ENCODE measurements at regions not wholly inside any gene's neighbourhood (a gene's known extent, or its start where the extent isn't known, plus 50 kb on each side); places are given as distances from the start of the nearest gene placed in this dataset.

DNA sequence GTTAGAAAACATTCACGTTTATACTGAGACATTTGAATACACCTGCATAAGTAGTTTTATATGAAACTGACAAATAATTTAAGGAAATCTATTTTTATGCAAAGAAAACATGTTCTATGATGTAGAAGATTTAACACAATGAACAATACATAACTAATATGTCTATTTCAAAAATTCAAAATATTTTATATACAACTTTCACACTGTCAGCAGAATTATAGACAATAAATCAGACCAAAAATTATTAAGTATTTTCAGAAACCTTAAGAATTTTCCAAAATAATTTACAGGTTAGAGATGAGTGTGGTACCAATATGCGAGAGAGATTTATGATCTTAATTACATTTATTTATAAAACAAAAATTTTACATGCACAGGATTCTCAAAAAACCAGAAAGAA is 1561.0 kb upstream of the ZEB2 start:
- BruUV-seq (replicated peaks), result no TSS peak
- intact Hi-C loops (cut with micrococcal nuclease), result no loop called here
- no peaks in the 10 kb centered on the region for H3K27me3 ChIP-seq (ENCODE audit: insufficient read depth, low read length)
- ChIA-PET POLR2A (no interaction called here), RAD21 (ENCODE audit: low non-redundant PET in 1 of 2, low total read pairs in 2 of 2, uncharacterized antibody in 2 of 2, unreplicated experiment in 2 of 2) (no interaction called here), CTCF (no interaction called here)
- 0 out of 2 replicates have a peak, but pooled peaks cover 4% of the 10 kb centered on the region for H3K9me2 ChIP-seq (ENCODE audit: insufficient read depth)
- H3K4me3 ChIP-seq (replicated peaks in 1 of 2; ENCODE audit: low read depth in 1 of 2, low read length in 2 of 2), result no peak overlapping the region
- no peaks in the 10 kb centered on the region for H3K79me2 ChIP-seq (ENCODE audit: insufficient read depth, low read length)
- H3K4me1 ChIP-seq (ENCODE audit: control insufficient read depth in 1 of 2, insufficient read depth in 2 of 2, low read length in 2 of 2), result no peaks in the 10 kb centered on the region
- no peak overlapping the region for H2AFZ ChIP-seq (ENCODE audit: low read depth, low read length, poor library complexity, severe bottlenecking)
- ATAC-seq (no peak), DNase-seq (ENCODE audit: low read depth, low spot score) (no peak)
- TF ChIP-seq FOSL1 (IDR thresholded peaks at IDR 0.05; ENCODE audit: low read depth) (no peak), SIN3A (IDR thresholded peaks at IDR 0.05; ENCODE audit: low read depth) (no peak), ELF1 (IDR thresholded peaks at IDR 0.05; ENCODE audit: borderline replicate concordance, low read depth) (no peak), TCF7L2 (IDR thresholded peaks at IDR 0.05; ENCODE audit: borderline replicate concordance, extremely low read depth, insufficient read depth, insufficient read length) (no peak), POLR2A (IDR thresholded peaks at IDR 0.05; ENCODE audit: borderline replicate concordance, extremely low read depth, insufficient read depth, insufficient read length) (no peak), JUND (IDR thresholded peaks at IDR 0.05) (no peak)
- TF ChIP-seq, protein P1, sequence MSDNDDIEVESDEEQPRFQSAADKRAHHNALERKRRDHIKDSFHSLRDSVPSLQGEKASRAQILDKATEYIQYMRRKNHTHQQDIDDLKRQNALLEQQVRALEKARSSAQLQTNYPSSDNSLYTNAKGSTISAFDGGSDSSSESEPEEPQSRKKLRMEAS (IDR thresholded peaks at IDR 0.05), result no peak
- no peak overlapping the region for H3K4me2 ChIP-seq (ENCODE audit: low read length)
- H3K9ac ChIP-seq (ENCODE audit: low read length), result no peak overlapping the region
- no peaks in the 10 kb centered on the region for H3K36me3 ChIP-seq (ENCODE audit: control insufficient read depth in 1 of 2, insufficient read depth in 2 of 2, low read length in 2 of 2)
- no peaks in the 10 kb centered on the region for H4K20me1 ChIP-seq (ENCODE audit: insufficient read depth)
- no peak overlapping the region for H3K27ac ChIP-seq (ENCODE audit: low read depth, low read length)
- H3K9me3 ChIP-seq (ENCODE audit: control insufficient read depth in 1 of 2, insufficient read depth in 1 of 2, low read depth in 1 of 2, low read length in 2 of 2), result no peaks in the 10 kb centered on the region

DNA sequence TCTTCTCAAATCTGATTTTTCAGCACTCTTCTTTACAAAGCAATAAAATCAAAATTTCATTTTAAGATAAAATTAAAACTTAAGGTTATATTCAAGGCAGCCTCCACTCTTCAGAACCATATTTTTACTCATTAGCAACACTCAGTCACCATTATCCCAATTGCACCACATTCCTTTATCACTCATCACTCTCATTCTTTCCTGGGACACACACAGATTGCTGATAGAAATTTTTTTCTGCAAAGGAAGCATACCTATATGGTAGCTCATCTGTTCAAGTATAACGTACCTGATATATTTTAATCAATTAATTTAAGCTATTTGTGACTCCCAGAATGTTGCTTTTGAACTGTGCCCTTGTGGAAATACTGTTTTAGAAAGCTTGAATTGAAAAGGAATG is 1559.3 kb upstream of the ZEB2 start:
- no peaks in the 10 kb centered on the region for H4K20me1 ChIP-seq (ENCODE audit: insufficient read depth)
- intact Hi-C loops (cut with micrococcal nuclease), result no loop called here
- no peaks in the 10 kb centered on the region for H3K9me3 ChIP-seq (ENCODE audit: control insufficient read depth in 1 of 2, insufficient read depth in 1 of 2, low read depth in 1 of 2, low read length in 2 of 2)
- no peak overlapping the region for H3K9ac ChIP-seq (ENCODE audit: low read length)
- H3K9me2 ChIP-seq (ENCODE audit: insufficient read depth), result 0 out of 2 replicates have a peak, but pooled peaks cover 4% of the 10 kb centered on the region
- no peak overlapping the region for H3K27ac ChIP-seq (ENCODE audit: low read depth, low read length)
- no peak overlapping the region for H3K4me3 ChIP-seq (replicated peaks in 1 of 2; ENCODE audit: low read depth in 1 of 2, low read length in 2 of 2)
- RAD21 ChIA-PET (ENCODE audit: low non-redundant PET in 1 of 2, low total read pairs in 2 of 2, uncharacterized antibody in 2 of 2, unreplicated experiment in 2 of 2), result no interaction called here
- H3K4me2 ChIP-seq (ENCODE audit: low read length), result no peak overlapping the region
- no peaks in the 10 kb centered on the region for H3K4me1 ChIP-seq (ENCODE audit: control insufficient read depth in 1 of 2, insufficient read depth in 2 of 2, low read length in 2 of 2)
- H3K36me3 ChIP-seq (ENCODE audit: control insufficient read depth in 1 of 2, insufficient read depth in 2 of 2, low read length in 2 of 2), result no peaks in the 10 kb centered on the region
- DNase-seq (ENCODE audit: low read depth, low spot score), result no peak
- H3K27me3 ChIP-seq (ENCODE audit: insufficient read depth, low read length), result no peaks in the 10 kb centered on the region
- H3K79me2 ChIP-seq (ENCODE audit: insufficient read depth, low read length), result no peaks in the 10 kb centered on the region
- CTCF ChIA-PET, result no interaction called here
- BruUV-seq (replicated peaks), result no TSS peak
- no peak for ATAC-seq
- H2AFZ ChIP-seq (ENCODE audit: low read depth, low read length, poor library complexity, severe bottlenecking), result no peak overlapping the region
- POLR2A ChIA-PET, result no interaction called here
- TF ChIP-seq, protein P2, sequence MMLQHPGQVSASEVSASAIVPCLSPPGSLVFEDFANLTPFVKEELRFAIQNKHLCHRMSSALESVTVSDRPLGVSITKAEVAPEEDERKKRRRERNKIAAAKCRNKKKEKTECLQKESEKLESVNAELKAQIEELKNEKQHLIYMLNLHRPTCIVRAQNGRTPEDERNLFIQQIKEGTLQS (IDR thresholded peaks at IDR 0.05), result no peak
- no peak for TF ChIP-seq YY1 (IDR thresholded peaks at IDR 0.05; ENCODE audit: extremely low read depth, insufficient replicate concordance, low read depth, low read length)
- TF ChIP-seq SRF (IDR thresholded peaks at IDR 0.05; ENCODE audit: low read depth), result no peak
- TF ChIP-seq RAD21 (IDR thresholded peaks at IDR 0.05; ENCODE audit: low read depth), result no peak
- TF ChIP-seq POLR2A (IDR thresholded peaks at IDR 0.05; ENCODE audit: borderline replicate concordance, extremely low read depth, insufficient read depth, insufficient read length), result no peak
- TF ChIP-seq, protein P3, sequence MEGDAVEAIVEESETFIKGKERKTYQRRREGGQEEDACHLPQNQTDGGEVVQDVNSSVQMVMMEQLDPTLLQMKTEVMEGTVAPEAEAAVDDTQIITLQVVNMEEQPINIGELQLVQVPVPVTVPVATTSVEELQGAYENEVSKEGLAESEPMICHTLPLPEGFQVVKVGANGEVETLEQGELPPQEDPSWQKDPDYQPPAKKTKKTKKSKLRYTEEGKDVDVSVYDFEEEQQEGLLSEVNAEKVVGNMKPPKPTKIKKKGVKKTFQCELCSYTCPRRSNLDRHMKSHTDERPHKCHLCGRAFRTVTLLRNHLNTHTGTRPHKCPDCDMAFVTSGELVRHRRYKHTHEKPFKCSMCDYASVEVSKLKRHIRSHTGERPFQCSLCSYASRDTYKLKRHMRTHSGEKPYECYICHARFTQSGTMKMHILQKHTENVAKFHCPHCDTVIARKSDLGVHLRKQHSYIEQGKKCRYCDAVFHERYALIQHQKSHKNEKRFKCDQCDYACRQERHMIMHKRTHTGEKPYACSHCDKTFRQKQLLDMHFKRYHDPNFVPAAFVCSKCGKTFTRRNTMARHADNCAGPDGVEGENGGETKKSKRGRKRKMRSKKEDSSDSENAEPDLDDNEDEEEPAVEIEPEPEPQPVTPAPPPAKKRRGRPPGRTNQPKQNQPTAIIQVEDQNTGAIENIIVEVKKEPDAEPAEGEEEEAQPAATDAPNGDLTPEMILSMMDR (IDR thresholded peaks at IDR 0.05 in 2 of 3, conservative IDR thresholded peaks at IDR 0.05 in 1 of 3; ENCODE audit: borderline replicate concordance in 1 of 3, insufficient read depth in 1 of 3, low read depth in 2 of 3, low read length in 2 of 3), result no peak
- no peak for TF ChIP-seq EGR1 (IDR thresholded peaks at IDR 0.05; ENCODE audit: low read depth)
- no peak for TF ChIP-seq SIN3A (IDR thresholded peaks at IDR 0.05; ENCODE audit: low read depth)
- TF ChIP-seq, protein P4, sequence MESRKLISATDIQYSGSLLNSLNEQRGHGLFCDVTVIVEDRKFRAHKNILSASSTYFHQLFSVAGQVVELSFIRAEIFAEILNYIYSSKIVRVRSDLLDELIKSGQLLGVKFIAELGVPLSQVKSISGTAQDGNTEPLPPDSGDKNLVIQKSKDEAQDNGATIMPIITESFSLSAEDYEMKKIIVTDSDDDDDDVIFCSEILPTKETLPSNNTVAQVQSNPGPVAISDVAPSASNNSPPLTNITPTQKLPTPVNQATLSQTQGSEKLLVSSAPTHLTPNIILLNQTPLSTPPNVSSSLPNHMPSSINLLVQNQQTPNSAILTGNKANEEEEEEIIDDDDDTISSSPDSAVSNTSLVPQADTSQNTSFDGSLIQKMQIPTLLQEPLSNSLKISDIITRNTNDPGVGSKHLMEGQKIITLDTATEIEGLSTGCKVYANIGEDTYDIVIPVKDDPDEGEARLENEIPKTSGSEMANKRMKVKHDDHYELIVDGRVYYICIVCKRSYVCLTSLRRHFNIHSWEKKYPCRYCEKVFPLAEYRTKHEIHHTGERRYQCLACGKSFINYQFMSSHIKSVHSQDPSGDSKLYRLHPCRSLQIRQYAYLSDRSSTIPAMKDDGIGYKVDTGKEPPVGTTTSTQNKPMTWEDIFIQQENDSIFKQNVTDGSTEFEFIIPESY (IDR thresholded peaks at IDR 0.05; ENCODE audit: extremely low read depth, insufficient replicate concordance, low read length), result no peak
- no peak for TF ChIP-seq JUND (IDR thresholded peaks at IDR 0.05)
- no peak for TF ChIP-seq POLR2AphosphoS5 (IDR thresholded peaks at IDR 0.05; ENCODE audit: low read depth, low read length)
